HUES64 (cell line): ENCODE measurements at regions not wholly inside any gene's neighbourhood (a gene's known extent, or its start where the extent isn't known, plus 50 kb on each side); places are given as distances from the start of the nearest gene placed in this dataset.
"Not testable (repeated sequence)": the region's sequence is repeated elsewhere in the genome, so short reads cannot be mapped to it uniquely, and the experiment has no call there.

Experiments
- H3K27ac ChIP-seq: 2 replicates; pipeline ENCODE4 v1.7.0; 2013; ENCODE audit warnings: low read depth, low read length, inconsistent platforms
- H3K27me3 ChIP-seq: 2 replicates; pipeline ENCODE4 v1.6.1; 2013; ENCODE audit warnings: mild to moderate bottlenecking, low read length; ENCODE audit not compliant: insufficient read depth
- H3K36me3 ChIP-seq: 2 replicates; pipeline ENCODE4 v1.6.1; 2013; ENCODE audit warnings: mild to moderate bottlenecking, low read length; ENCODE audit not compliant: insufficient read depth
- H3K4me1 ChIP-seq: 2 replicates; pipeline ENCODE4 v1.6.1; 2013; ENCODE audit warnings: mild to moderate bottlenecking, low read length, moderate library complexity; ENCODE audit not compliant: insufficient read depth
- H3K4me3 ChIP-seq: 2 replicates; pipeline ENCODE4 v1.5.1; 2013; ENCODE audit warnings: mild to moderate bottlenecking, low read length, moderate library complexity
- H3K9ac ChIP-seq: 2 replicates; pipeline ENCODE4 v1.6.1; 2013; ENCODE audit warnings: mild to moderate bottlenecking, low read depth, low read length
- H3K9me3 ChIP-seq: 2 replicates; pipeline ENCODE4 v1.6.1; 2013; ENCODE audit warnings: low read depth, low read length; ENCODE audit not compliant: insufficient read depth
- WGBS: fragments of 150-250, 120-280 bp; methylation state at CpG from one replicate; pipeline ENCODE4 v1.1.7; 2013; ENCODE audit warnings: missing lambda C conversion rate; 5-methylcytosine and 5-hydroxymethylcytosine counted together

- H3K4me3 ChIP-seq = no peak overlapping the region
- no peak overlapping the region for H3K27ac ChIP-seq
- H3K27me3 ChIP-seq = no peaks in the 10 kb centered on the region
- no peaks in the 10 kb centered on the region for H3K36me3 ChIP-seq
- H3K9me3 ChIP-seq = no peaks in the 10 kb centered on the region
- no peak overlapping the region for H3K9ac ChIP-seq
- 65% methylated on average over 4 of the region's 4 CpGs for WGBS
- H3K4me1 ChIP-seq = no peaks in the 10 kb centered on the region
Measured at GRCh38 chr12:116441292-116441691, 117.9 kb upstream of the MAP1LC3B2 start.

- no peak overlapping the region for H3K9ac ChIP-seq
- 94% methylated on average over 3 of the region's 3 CpGs for WGBS
- H3K4me3 ChIP-seq = no peak overlapping the region
- no peaks in the 10 kb centered on the region for H3K27me3 ChIP-seq
- no peak overlapping the region for H3K27ac ChIP-seq
- H3K36me3 ChIP-seq = no peaks in the 10 kb centered on the region
- H3K4me1 ChIP-seq = no peaks in the 10 kb centered on the region
- H3K9me3 ChIP-seq = no peaks in the 10 kb centered on the region
Measured at GRCh38 chr12:116442304-116442703, 116.9 kb upstream of the MAP1LC3B2 start.

- Histone ChIP-seq H3K4me3 (no peak overlapping the region), H3K36me3 (no peaks in the 10 kb centered on the region), H3K27ac (no peak overlapping the region), H3K9me3 (no peaks in the 10 kb centered on the region), H3K4me1 (no peaks in the 10 kb centered on the region), H3K27me3 (no peaks in the 10 kb centered on the region), H3K9ac (no peak overlapping the region)
- 71% methylated on average over 3 of the region's 3 CpGs for WGBS
Measured at GRCh38 chr12:116442946-116443345, 116.2 kb upstream of the MAP1LC3B2 start.

- Histone ChIP-seq H3K36me3 (no peaks in the 10 kb centered on the region), H3K4me3 (no peak overlapping the region), H3K27me3 (no peaks in the 10 kb centered on the region), H3K9ac (no peak overlapping the region), H3K9me3 (no peaks in the 10 kb centered on the region), H3K27ac (no peak overlapping the region), H3K4me1 (no peaks in the 10 kb centered on the region)
- 88% methylated on average over 16 of the region's 16 CpGs for WGBS
Measured at GRCh38 chr12:116443821-116444589, 115.2 kb upstream of the MAP1LC3B2 start.

- no peaks in the 10 kb centered on the region for H3K36me3 ChIP-seq
- no peak overlapping the region for H3K4me3 ChIP-seq
- H3K27ac ChIP-seq = no peak overlapping the region
- no peaks in the 10 kb centered on the region for H3K4me1 ChIP-seq
- H3K9me3 ChIP-seq = no peaks in the 10 kb centered on the region
- WGBS = 95% methylated on average over 7 of the region's 7 CpGs
- no peak overlapping the region for H3K9ac ChIP-seq
- H3K27me3 ChIP-seq = no peaks in the 10 kb centered on the region
Measured at GRCh38 chr12:116444590-116444943, 114.6 kb upstream of the MAP1LC3B2 start.

- Histone ChIP-seq H3K27ac (no peak overlapping the region), H3K4me3 (no peak overlapping the region), H3K36me3 (no peaks in the 10 kb centered on the region), H3K9me3 (no peaks in the 10 kb centered on the region), H3K27me3 (no peaks in the 10 kb centered on the region), H3K9ac (no peak overlapping the region), H3K4me1 (no peaks in the 10 kb centered on the region)
- 92% methylated on average over 11 of the region's 11 CpGs for WGBS
Measured at GRCh38 chr12:116448165-116448739, 110.9 kb upstream of the MAP1LC3B2 start.

- 92% methylated on average over 3 of the region's 3 CpGs for WGBS
Measured at GRCh38 chr12:116450406-116450910, 108.7 kb upstream of the MAP1LC3B2 start.

GRCh38 chr12:116452975-116453374, 106.2 kb upstream of the MAP1LC3B2 start:
- H3K36me3 ChIP-seq, H3K27me3 ChIP-seq, H3K9me3 ChIP-seq, H3K4me1 ChIP-seq, H3K27ac ChIP-seq, H3K4me3 ChIP-seq, H3K9ac ChIP-seq: not testable (repeated sequence)
- 95% methylated on average over 5 of the region's 5 CpGs for WGBS

More at GRCh38 chr12:116450406-116450910, 108.7 kb upstream of the MAP1LC3B2 start:
- H3K4me3 ChIP-seq = no peak overlapping the region
- peaks cover 7% of the 10 kb centered on the region for H3K4me1 ChIP-seq
- no peaks in the 10 kb centered on the region for H3K9me3 ChIP-seq
- H3K36me3 ChIP-seq = no peaks in the 10 kb centered on the region
- no peaks in the 10 kb centered on the region for H3K27me3 ChIP-seq
- H3K27ac ChIP-seq = no peak overlapping the region
- H3K9ac ChIP-seq = no peak overlapping the region

GRCh38 chr12:116453631-116454030, 105.5 kb upstream of the MAP1LC3B2 start:
- Histone ChIP-seq H3K27ac (no peak overlapping the region), H3K4me1 (peaks cover 9% of the 10 kb centered on the region), H3K9ac (no peak overlapping the region), H3K27me3 (no peaks in the 10 kb centered on the region), H3K9me3 (no peaks in the 10 kb centered on the region), H3K4me3 (no peak overlapping the region), H3K36me3 (no peaks in the 10 kb centered on the region)
- WGBS = 92% methylated on average over 6 of the region's 6 CpGs

- no peaks in the 10 kb centered on the region for H3K9me3 ChIP-seq
- no peak overlapping the region for H3K9ac ChIP-seq
- H3K4me3 ChIP-seq = no peak overlapping the region
- peaks cover 9% of the 10 kb centered on the region for H3K4me1 ChIP-seq
- no peaks in the 10 kb centered on the region for H3K27me3 ChIP-seq
- 88% methylated on average over 6 of the region's 6 CpGs for WGBS
- no peaks in the 10 kb centered on the region for H3K36me3 ChIP-seq
- no peak overlapping the region for H3K27ac ChIP-seq
Measured at GRCh38 chr12:116454076-116454475, 105.1 kb upstream of the MAP1LC3B2 start.

GRCh38 chr12:116454950-116455447, 104.2 kb upstream of the MAP1LC3B2 start:
- no peak overlapping the region for H3K27ac ChIP-seq
- 50% methylated on average over 7 of the region's 7 CpGs for WGBS

More at GRCh38 chr12:116454950-116455447, 104.2 kb upstream of the MAP1LC3B2 start:
- H3K9ac ChIP-seq = 0 out of 2 replicates have a peak overlapping the region, but pooled peaks have one; percentile 14
- H3K27me3 ChIP-seq = no peaks in the 10 kb centered on the region
- H3K36me3 ChIP-seq = no peaks in the 10 kb centered on the region
- peaks cover 9% of the 10 kb centered on the region for H3K4me1 ChIP-seq
- no peak overlapping the region for H3K4me3 ChIP-seq
- H3K9me3 ChIP-seq = no peaks in the 10 kb centered on the region
